ENCODE measurements at regions not wholly inside any gene's neighbourhood (a gene's known extent, or its start where the extent isn't known, plus 50 kb on each side); places are given as distances from the start of the nearest gene placed in this dataset.

GRCh38 chr2:189364607-189365006, 76.7 kb upstream of the WDR75 start:
- DNase-seq (ENCODE audit: low read depth in 2 of 3, low spot score in 1 of 3) = no peak

- DNase-seq (ENCODE audit: low read depth in 2 of 3, low spot score in 1 of 3) = no peak
Measured at GRCh38 chr2:189366349-189366748, 74.9 kb upstream of the WDR75 start.

- DNase-seq (ENCODE audit: low read depth in 2 of 3, low spot score in 1 of 3) = no peak
Measured at GRCh38 chr2:189367343-189367742, 73.9 kb upstream of the WDR75 start.

GRCh38 chr2:189369566-189369965, 71.7 kb upstream of the WDR75 start:
- DNase-seq (ENCODE audit: low read depth in 2 of 3, low spot score in 1 of 3) = no peak

- DNase-seq (ENCODE audit: low read depth in 2 of 3, low spot score in 1 of 3) = no peak
Measured at GRCh38 chr2:189370719-189371118, 70.6 kb upstream of the WDR75 start.

GRCh38 chr2:189372688-189373257, 68.5 kb upstream of the WDR75 start:
- no peak for DNase-seq (ENCODE audit: low read depth in 2 of 3, low spot score in 1 of 3)

- DNase-seq (ENCODE audit: low read depth in 2 of 3, low spot score in 1 of 3) = no peak
Measured at GRCh38 chr2:189374481-189374880, 66.8 kb upstream of the WDR75 start.

GRCh38 chr2:189375842-189376241, 65.4 kb upstream of the WDR75 start:
- DNase-seq (ENCODE audit: low read depth in 2 of 3, low spot score in 1 of 3) = no peak

GRCh38 chr2:189379287-189379630, 62.0 kb upstream of the WDR75 start:
- no peak for DNase-seq (ENCODE audit: low read depth in 2 of 3, low spot score in 1 of 3)

GRCh38 chr2:189379731-189380261, 61.5 kb upstream of the WDR75 start:
- DNase-seq (ENCODE audit: low read depth in 2 of 3, low spot score in 1 of 3) = no peak

- DNase-seq (ENCODE audit: low read depth in 2 of 3, low spot score in 1 of 3) = no peak
Measured at GRCh38 chr2:189382668-189383067, 58.6 kb upstream of the WDR75 start.

GRCh38 chr2:189386741-189387140, 54.5 kb upstream of the WDR75 start:
- DNase-seq (ENCODE audit: low read depth in 2 of 3, low spot score in 1 of 3) = no peak

GRCh38 chr2:189391201-189391600, 50.1 kb upstream of the WDR75 start:
- no peak for DNase-seq (ENCODE audit: low read depth in 2 of 3, low spot score in 1 of 3)

Measured in stimulated activated CD4-positive, alpha-beta T cell treated with anti-CD3 and anti-CD28 coated beads, Interleukin-12 subunit alpha, Interleukin-12 subunit beta, amount 100 ng/mL, for 48 hours (primary cell).